GM12892 (cell line): ENCODE measurements at regions not wholly inside any gene's neighbourhood (a gene's known extent, or its start where the extent isn't known, plus 50 kb on each side); places are given as distances from the start of the nearest gene placed in this dataset.

Source experiments
- POLR2A ChIP-seq: IDR thresholded peaks from 2 replicates; pipeline ENCODE4 v1.6.1; 2011; ENCODE audit warnings: low read depth, low read length, control low read depth
- POLR2AphosphoS5 ChIP-seq: IDR thresholded peaks from 2 replicates; pipeline ENCODE4 v1.6.1; 2011; ENCODE audit warnings: low read depth, low read length, control low read depth

DNA sequence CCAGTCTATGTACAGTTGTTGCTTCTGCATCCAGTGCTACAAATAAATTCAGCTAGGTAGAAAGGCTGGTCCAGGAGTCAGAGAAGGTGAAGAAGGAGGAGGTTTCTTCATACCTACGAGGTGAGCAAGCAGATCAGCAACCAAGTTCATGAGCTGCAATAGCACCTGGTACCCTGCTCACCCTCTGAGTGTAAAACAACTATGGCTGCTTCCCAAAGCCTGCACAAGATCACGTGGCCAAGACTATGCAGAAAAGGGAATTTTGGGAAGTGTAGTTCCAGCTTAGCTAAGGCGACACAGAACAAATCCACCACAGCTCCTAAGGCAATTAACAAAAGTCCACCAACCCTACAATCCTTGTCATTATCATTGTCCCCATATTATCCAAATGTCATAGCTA, 95.9 kb upstream of the AUTS2 start:
- TF ChIP-seq POLR2A (no peak), POLR2AphosphoS5 (no peak)
